Stimulated activated CD4-positive, alpha-beta T cell treated with anti-CD3 and anti-CD28 coated beads, TNF-alpha, amount 100 ng/mL, for 24 hours (primary cell): ENCODE measurements at regions not wholly inside any gene's neighbourhood (a gene's known extent, or its start where the extent isn't known, plus 50 kb on each side); places are given as distances from the start of the nearest gene placed in this dataset.
"Not testable (repeated sequence)": the region's sequence is repeated elsewhere in the genome, so short reads cannot be mapped to it uniquely, and the experiment has no call there.

Experiments
- DNase-seq, 3 experiments: peaks; one replicate each; pipeline ENCODE4 v3.0.0-alpha.2; 2020; ENCODE audit warnings: low read depth in 3 of 3

DNA sequence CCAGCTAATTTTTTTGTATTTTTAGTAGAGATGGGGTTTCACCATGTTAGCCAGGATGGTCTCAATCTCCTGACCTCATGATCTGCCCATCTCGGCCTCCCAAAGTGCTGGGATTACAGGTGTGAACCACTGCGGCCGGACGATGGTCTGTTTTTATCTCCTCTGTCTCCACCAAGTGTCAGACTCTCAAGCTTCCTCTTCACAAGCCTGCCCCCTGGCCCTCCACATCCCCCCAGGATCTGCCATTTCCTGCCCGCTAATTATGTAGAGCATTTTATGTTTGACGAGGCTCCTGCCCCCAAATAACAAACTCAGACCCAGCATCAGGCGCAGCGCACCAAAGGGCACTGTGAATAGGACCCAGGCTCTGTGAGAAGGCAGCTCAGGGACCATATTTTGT lies 101.8 kb upstream of the PCBD1 start:
- not testable (repeated sequence) for DNase-seq

DNA sequence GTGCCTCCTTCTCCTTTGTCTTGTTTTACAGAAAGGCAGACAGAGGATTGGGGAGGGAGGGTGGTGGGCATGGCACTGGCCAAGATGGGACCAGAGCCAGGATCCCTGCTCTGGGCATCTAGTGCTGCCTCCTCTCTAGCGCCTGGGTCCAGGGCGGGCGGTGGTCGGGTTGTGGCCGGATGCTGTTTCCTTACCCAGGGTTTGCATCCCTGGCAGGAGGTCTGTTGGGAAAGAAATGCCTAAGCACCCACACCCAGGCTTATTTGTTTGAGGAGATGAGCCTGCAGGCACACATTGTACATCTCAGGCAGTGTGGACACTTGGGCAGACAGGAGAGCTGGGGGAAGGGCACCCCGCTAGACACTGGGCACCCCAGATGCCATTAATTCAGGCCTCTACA lies 102.3 kb upstream of the PCBD1 start:
- no peak for DNase-seq

DNA sequence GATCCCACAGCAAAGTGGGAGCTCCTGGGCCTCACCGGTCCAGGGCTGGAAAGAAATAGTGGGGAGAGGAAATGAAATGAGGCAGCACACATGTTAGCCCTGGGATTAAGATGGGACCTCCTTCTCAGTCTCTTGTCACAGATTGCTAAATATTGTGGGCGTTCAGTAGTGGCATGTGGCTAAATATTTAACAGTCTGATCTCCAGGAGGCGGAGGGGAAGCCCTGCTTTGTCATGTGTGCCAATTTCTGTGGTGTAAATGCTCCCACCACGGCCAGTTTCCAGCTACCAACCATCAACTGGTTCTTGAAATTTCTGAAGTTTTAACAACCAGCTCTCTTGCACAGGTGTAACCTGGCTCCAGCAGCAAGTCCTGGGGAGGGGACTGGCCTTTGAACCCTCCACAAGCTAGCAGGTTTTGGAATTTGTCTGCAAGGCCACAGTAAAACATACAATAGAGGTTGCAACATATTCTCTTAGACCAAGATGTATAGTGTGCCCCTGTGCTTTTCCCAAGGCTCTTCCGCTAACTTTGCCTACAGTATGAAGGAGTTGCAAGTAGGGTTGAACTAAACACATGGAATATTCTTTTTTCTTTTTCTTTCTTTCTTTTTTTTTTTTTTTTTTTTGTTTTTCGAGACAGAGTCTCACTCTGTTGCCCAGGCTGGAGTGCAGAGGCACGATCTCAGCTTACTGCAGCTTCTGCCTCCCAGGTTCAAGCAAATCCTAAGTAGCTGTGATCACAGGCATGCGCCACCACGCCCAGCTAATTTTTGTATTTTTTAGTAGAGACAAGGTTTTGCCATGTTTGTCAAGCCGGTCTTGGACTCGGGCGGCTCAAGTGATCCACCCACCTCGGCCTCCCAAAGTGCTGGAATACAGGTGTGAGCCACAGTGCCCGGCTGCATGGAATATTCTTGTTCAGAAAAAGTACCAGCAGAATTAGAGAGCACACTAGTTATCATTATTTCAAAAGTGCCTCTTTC lies 103.1 kb upstream of the PCBD1 start:
- DNase-seq, result no peak

DNA sequence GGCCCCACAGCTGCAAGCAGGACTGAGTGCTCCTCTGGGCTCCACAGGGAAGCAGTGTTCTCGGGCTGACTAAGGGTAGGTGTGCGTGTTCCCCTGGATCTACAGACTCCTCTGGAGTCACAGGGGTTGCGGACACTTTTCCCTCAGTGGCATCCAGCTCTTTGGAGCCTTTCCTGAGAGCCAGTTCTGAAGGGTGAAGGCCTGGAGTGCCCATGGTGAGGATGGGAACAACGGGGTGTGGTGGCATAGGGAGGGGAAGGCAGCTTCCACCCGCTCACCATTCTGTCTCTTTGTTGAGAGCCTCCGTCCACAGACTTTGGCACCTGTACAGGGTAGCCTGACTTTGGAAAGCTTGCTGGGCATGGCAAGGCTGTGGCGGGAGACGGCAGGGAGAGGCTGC lies 104.1 kb upstream of the PCBD1 start:
- DNase-seq, result no peak

DNA sequence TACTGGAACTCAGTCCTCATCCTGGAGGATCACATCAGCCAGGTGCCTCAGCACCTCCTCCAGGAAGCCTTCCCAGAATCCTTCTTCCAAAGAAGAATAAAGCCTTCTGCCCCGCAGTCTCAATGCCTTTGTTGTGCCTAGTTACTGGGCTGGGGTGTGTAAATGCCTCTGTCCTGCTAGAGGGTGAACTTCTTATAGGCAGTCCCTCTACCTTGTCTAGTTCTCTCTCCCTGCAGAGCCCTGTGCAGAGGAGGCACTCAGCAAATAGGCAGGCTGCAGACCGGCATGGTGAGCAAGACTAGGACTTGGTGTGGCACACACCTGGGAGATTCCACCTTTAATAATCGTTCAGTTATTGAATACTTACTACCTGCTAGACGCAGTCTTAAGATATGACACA lies 104.7 kb upstream of the PCBD1 start:
- no peak for DNase-seq

DNA sequence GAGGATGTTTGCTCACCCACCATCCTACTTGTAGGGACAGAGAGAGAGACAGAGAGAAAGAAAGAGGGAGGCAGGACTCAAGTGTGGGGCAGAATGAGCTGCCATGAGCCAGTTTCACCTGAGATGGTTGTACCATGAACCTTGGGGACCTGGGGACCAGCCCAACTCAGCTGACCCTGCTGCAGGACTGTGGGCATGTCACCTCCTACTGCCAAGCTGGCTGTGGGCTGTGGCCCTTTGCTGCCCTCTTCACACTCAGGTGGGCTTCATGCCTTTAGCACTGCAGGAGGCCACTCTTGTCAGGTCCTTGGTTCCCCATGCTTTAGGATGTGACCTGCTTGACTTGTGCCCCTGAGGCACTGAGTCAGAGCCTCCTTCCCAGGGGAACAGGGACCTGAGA lies 108.2 kb upstream of the PCBD1 start:
- no peak for DNase-seq

DNA sequence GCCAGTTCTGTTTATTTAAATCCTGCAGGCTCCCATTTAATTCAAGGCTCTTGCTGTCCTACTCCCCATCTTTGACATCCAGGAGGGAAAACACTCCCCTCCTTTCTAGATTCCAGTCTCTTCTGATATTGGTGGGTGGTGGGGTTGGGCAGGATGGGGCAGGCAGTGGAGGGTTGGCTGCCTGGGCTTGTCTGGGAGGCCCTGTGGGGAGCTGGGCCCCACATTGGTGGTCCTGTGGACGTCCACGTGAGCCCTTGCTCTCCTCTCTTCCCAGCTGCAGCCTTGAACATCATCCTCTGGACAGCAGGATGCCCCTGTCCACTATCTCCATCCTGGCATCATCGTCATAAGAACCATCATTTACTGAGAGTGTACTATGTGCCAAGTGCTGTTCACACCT lies 108.9 kb upstream of the PCBD1 start:
- DNase-seq, result no peak

DNA sequence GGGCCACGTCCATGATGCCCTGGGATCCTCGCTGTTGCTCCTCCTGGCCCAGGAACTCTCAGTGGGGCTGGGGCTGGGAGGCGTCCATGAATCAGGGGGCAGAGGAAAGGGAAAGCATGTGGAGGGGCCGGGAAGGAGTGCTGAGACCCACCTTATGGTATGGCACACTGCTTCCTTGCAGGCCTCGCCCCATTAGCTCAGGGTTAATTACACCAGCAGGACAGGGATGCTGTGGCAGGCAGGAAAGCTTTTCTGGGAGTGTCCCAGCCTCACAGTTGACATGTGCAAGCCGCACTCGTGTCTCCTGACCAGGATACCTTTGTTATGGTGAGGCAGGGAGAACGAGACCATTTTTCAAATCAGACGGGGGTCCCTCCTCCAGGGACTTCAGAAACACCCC lies 109.7 kb upstream of the PCBD1 start:
- DNase-seq, result no peak

DNA sequence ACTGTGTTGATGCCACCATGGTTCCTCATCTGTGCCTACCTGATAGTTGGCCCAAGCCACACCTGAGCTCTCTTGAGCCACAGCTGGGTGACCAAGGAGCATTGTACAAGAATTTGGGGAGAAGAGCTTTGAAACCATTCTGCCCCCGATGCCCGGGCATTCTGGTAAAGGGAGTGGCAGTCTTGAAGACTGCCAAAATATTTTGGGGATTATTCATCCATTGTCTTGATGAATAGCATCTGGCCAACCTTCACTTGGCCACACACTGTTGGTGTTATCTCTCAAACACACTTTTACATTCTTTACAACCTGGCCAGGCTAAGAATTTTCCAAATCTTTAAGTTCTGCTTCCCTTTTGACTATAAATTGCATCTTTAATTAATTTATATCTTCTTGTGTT lies 113.1 kb upstream of the PCBD1 start:
- no peak for DNase-seq

DNA sequence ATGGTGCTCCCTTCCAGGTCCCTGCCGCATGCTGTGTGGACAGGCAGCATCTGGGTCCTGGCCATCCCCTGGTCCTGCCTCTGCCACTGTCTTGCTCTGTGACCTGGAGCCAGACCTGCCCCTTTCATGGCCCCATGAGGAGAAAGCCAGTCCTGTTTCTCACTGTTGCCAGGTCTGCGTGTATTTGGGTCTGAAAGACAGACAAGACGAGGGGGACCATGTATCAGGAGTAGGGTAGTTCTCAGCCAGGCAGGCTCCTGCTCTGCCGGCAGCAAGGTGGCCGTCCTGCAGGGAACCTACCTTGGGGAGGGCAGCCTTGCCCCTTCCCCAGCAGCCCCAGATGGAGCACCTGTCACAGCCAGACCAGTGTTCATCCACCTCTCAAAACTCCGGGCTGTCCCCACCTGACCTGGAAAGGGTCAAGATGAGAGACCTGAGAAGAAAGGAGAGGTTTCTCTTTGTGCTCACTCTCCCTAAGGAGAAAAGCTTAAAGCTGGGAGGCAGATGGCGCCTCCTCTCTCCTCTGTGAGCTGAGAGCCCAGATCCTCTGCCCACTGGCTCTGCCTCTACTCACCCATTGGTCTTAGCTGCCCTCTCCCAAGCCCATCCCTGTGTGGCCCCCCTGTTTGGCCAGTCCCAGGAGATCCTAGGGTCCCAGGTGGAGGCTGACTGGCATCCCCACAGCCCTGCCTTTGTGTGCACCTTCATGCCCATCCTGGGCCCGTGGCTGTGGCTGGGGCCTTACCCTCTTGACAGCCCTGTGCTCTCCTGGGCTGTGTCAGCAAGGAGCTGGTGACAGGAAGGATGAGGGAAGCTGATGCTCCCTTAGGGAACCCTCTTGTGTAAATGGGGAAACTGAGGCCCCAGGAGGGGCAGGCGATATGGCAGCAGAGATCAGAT lies 116.1 kb upstream of the PCBD1 start:
- no peak for DNase-seq

DNA sequence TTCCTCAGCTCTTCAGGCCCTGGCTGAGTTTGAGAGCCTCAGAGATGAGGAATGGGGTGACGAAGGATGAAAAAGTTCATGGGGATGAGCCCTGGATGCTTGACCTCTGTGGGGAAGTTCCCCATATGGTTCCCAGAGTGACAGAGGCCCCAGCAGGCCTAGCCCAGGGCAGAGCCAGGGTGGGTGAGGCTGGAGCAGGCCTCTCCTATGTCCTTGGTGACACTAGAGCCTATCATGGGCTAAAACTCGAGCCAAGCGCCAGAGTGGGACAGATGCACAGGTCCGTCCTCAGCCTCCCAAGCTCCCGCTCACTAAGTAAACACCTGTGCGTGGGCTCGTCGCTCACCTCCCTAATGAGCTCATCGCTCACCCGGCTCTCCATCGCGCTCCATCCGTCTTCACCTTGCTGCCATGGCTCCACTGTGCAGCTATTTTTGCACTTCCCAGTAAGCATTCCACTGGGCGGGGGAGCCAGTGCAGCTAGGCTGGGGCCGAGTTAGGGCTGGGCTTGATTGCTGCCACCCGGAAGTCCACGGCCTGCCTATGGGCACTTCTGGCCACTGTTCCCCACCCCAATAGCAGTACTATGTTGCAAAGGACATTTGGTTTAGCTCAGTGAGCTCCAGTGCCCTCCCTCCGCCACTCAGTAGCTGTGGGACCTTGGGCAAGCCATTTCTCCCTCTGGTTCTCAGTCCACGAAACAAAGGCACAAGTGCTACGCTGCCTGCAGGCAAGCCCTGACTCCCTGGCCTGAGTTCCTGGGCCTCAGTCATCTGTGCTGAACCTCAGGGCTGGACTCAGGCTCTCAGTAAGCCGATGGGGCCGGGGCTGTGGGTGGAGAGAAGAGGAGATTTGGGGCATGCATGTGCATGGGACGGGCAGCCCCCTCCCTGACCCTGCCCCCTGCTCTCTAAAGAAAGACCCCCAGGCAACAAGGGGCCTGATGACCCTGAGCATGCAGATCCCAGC lies 117.3 kb upstream of the PCBD1 start:
- no peak for DNase-seq

DNA sequence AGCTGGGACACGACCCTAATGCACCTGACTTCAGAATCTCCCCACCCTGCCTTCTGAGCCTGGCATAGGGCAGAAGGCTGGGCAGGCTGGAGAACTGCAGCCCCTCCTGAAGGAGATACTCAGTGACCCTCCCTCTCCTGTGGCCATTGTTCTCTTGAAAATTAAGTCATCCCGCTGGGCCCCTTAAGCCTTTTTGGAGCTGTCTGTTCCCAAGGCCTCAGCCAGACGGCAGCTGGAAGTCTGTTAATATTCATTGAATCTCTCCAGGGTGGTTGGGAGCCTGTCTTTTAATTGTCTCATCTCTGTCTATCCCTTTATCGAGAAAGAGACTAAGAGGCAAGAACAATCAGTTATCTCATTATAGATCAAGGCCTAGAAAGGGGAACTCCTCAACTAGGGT lies 118.1 kb upstream of the PCBD1 start:
- no peak for DNase-seq

DNA sequence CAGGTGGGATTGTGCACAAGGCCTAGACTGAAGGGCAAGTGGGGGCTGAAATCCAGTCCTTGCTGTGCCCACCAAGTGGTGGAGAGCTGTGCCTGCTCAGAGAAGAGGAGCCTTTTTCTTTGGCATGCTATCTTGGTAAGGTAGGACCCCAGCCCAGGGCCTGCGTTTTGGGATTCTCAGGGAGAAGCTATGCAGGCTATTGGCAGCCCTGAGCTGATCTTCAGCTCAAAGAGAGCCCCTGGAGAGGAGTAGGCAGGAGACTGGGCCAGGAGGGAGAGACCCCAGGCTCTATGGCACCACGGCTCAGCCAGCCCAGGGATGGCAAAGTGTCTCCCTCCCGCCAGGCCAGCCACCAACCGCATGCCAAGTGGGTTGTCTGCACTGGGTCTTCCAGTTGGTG lies 119.2 kb upstream of the PCBD1 start:
- no peak for DNase-seq

DNA sequence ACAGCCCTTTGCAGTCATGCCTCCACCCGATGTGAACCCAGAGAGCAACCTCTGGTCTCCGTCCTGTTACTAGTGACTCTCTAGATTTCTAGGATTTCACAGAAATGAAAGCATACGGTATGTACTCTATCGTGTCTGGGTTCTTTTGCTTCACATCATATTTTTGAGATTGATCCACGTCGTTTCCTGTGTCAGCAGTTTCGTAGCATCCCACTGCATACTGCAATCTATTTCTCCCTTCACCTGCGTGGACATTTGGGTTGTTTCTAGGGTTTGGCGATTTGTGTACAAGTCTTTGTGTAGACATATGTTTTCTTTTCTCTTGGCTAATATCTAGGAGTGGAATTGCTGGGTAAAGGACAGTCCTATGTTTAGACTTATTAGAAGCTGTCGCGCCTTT lies 119.8 kb upstream of the PCBD1 start:
- no peak for DNase-seq

DNA sequence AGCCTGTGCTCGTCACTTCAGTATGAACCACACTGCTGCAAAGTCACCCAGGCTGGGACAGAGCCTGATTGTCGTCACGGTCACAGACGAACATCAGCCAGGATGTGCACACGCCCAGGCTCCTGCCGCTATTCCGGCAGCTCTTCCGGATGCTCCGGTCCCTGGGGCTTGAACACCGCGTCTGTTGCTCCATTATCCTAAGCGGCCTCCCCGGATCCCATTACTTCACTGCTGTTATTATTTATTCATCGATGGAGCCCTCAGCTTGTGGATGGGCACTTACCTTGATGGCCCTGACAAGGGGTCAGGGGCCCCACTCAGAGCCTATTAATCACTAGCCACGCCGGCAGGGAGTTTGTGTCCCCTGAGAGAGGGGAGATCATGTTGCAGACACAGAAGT lies 120.8 kb upstream of the PCBD1 start:
- no peak for DNase-seq

DNA sequence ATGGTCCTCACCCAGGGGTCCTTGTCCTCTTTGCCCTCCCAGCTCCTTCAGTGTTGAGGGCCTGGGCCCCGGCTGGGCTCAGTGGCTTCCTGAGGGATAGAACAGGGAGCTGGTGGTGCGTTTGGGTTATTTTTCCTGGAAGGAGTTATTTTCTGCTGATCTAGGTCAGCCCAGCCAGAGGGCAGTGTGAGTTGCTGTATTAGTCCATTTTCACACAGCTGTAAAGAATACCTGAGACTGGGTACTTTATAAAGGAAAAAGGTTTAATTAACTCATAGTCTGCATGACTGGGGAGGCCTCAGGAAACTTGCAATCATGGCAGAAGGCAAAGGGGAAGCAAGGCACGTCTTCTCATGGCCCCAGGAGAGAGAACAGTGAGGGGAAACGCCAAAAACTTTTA lies 122.4 kb upstream of the PCBD1 start:
- no peak for DNase-seq

DNA sequence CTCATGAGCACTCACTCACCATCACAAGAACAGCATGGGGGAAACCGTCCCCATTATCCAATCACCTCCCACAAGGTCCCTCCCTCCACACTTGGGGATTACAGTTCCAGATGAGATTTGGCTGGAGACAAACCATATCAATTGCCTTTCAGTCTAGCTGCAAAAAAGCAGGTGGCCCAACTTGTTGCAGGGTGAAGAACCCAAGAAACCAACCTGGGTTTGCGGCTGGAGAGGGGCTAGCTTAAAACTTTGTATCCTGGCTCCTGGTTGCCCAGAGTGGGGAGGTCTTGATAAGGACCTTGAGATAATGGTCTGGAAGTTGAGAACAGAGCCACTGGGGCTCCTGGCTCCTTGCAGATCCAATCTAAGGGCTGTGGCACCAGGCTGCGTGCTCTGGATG lies 122.8 kb upstream of the PCBD1 start:
- no peak for DNase-seq

DNA sequence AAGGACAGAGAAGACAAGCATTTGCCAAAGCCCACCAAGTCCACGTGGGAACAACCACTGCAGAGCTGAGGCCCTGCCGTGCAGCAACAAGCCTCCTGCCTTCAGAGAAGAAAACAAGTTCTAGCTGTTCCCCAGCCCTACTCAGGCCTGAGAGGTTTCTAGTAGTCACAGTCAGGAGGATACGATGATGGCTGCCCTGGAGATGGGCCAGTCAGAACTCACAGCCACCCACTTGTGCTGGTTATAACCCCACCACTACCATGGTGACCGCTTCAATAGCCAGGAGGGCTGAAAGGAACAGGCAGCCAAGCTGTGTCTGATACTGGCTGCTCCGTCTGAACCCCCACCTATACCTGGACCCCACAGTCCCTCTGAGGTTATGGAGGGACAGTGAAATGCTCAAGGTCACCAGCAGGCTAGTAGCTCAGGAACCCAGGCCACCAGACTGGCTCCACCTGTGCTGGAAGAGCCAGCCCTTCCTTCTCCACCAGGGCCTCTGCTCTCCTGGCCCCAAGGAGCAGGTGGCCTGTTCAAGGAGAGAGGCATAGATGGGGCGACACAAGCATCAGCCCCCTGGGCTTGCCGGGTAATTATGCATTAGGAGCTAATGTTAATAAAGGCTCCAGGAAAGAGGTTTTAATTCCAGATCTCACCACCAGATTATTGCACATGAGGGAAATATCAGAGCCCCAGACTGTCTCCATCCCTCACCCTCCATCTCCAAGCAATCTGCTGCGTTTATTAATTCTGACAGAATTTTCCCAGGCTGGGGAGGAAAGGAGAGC lies 125.8 kb upstream of the PCBD1 start:
- no peak for DNase-seq

DNA sequence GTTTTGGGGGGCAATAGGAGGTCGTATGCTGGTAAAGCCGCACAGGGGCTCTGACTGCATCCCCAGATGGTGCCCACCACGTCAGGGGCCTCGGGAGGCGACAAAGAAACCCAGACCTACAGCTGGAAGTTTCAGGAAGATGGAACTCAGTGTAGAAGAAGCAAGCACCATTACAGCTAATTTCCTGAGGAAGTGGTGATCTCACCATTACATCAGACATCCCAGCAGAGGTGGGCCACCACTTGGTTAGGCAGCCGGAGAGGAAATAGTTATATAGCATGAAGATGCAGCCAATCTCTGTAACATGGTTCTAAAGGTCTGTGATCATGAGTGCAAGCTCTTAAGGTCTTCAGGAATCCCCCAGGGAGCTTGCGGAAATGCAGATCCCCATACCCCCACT lies 127.3 kb upstream of the PCBD1 start:
- DNase-seq, result no peak

DNA sequence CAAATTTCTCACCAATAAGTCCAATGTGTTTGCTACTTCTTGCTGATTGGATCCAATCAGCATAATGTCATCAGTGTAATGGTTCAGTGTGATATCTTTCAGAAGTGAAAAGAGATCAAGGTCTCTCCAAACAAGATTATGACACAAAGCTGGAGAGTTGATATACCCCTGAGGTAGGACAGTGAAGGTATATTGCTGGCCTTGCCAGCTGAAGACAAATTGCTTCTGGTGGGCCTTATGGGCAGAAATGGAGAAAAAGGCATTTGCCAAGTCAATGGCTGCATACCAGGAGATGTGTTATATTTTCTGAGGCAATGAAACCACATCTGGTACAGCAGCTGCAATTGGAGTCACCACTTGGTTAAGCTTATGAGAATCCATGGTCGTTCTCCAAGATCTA lies 131.7 kb upstream of the PCBD1 start:
- DNase-seq, result not testable (repeated sequence)

DNA sequence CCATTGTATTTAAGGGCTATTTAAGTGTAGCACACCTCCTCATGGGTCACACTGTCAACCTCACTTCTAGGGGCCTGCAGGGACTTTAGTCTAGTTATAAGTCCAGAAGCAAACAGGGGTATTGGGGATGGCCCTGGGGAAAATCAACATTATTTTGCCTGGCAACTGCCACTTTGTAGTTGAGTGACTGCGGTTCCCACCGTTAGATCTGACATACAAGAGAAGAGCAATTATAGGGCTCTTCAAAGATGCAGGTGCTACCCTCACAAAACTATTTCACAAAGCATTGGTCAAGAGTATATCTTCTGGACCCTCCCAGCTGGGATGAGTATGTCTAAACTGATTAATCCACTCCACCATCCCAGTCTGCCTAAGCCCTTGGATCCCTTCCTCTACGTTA lies 133.0 kb upstream of the PCBD1 start:
- no peak for DNase-seq
